RPMI8226 (cell line): ENCODE measurements at regions not wholly inside any gene's neighbourhood (a gene's known extent, or its start where the extent isn't known, plus 50 kb on each side); places are given as distances from the start of the nearest gene placed in this dataset.
"Not testable (repeated sequence)": the region's sequence is repeated elsewhere in the genome, so short reads cannot be mapped to it uniquely, and the experiment has no call there.

ENCODE experiments used
- DNase-seq: peaks from one replicate; pipeline ENCODE4 v3.0.0-alpha.2; 2015

GRCh38 chrX:8105531-8105930 lies 65.5 kb downstream of the VCX2 start:
- DNase-seq: no peak

DNA sequence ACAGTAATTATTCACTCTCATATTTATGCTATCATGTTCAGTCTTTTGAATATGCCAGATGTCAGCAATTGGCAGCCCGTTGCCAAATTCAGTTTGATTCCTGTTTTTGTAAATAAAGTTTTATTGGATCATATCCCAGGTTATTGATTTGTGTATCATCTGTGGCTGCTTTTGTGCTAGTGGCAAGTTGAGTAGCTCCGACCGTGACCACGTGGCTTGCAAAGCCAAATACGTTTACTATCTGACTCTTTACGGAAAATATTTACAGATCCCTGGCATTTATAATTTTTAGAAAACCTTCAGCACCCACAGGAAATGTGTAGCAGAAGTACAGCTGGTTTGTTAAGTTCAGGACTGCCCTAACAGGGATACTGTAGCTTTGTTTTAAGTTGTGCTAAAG lies 67.4 kb downstream of the VCX2 start:
- DNase-seq: no peak

GRCh38 chrX:8091510-8091909 lies 79.6 kb downstream of the VCX2 start:
- no peak for DNase-seq

DNA sequence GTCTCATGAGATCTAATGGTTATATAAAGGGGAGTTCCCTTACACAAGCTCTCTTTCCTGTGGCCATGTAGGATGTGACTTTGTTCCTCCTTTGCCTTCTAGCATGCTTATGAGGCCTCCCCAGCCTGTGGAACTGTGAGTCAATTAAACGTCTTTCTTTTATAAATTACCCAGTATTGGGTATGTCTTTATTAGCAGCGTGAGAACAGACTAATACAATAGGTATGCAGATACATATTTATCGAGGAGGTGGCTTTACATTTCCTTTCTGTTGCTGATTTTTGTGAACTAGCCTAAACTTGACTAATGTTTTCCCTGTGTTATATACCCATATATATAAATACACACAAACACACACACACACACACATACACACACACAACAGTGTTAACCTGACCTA lies 80.2 kb downstream of the VCX2 start:
- no peak for DNase-seq

DNA sequence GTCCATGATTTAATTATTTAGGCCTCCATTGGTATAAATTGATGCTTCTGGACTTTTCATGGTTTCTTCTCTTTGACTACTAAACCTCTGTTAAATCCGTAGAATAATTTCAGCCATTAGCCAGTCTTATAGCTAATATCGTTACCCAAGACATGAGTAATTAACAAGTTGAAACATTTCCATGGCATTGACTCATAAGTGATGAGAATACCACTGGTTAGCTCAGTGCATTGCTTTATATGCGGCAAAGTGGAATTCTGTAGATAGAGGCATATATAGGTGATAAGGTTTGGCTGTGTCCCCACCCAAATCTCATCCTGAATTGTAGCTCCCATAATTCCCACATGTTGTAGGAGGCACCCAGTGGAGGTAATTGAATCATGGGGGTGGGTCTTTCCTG lies 80.6 kb downstream of the VCX2 start:
- DNase-seq: no peak

GRCh38 chrX:8089141-8089540 lies 81.9 kb downstream of the VCX2 start:
- DNase-seq: no peak

- DNase-seq: peak; percentile 3
Observed at GRCh38 chrX:8084006-8084405, 87.1 kb downstream of the VCX2 start.

DNA sequence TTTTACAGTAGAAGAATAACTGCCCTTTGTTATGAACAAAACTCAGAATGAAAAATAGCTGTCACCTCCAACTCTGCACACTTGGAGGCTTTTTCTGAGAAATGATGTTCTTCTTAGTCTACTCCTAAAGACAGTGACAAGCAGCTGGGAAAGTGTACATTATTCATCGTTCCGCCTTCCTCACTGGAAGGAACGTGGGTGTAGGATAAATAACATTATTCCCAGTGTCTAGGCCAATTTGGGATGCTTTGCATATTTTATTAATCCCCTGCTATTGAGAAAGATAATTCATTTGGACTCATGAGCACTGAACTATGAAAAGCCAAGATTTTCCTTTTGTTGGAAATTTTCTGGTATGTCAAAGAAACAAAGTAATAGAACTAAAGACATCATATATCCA lies 87.8 kb downstream of the VCX2 start:
- DNase-seq: no peak

DNA sequence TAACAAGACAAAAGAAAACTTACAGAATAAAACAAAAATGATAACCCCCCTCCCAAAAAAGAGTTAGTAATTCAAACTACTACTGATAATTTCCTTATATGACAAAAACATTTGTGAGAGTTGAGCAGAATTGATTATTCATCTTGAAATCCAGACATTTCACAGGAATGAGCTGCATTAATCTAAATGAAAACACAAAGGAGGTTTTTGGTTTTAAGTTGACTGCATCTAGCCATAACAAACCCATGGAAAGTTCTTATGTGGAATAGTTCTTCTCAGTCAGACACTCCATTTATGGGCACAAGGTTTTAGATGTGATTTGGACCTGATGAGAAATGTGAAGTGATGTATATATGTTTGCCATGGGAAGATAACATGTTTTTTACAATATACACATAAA lies 95.4 kb downstream of the VCX2 start:
- DNase-seq: no peak

DNA sequence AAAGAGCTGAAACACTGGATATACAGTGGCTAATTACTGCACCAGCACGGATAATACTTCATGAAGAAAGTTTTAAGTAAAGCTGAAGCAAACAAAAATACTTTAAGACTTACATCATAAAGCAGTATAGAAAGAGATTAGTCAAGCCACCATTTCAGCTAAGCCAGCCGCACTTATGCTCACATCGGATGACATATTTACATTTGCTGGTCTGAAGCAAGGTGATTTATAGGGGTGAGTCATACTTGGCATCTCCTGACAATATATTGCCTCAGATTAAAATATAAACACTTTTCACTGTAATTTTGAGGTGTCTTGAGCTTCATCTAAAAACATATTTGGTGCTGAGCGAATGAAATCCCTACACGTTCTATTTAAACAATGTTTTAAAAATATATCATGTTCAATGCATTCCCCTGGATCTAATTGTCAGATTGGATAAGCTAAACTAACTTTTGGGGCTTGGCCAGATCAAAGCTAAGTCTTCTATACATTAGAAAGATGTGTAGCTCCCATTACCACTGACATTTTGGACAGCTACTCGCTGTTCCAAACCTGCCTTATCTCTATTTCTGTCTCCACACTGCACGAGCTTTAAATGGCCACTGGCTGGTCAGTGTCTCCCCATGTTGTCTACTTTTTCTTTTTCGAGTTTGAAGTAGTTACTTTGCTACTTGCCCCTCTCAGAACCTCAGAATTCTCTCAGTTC lies 103.2 kb downstream of the VCX2 start:
- DNase-seq: no peak

DNA sequence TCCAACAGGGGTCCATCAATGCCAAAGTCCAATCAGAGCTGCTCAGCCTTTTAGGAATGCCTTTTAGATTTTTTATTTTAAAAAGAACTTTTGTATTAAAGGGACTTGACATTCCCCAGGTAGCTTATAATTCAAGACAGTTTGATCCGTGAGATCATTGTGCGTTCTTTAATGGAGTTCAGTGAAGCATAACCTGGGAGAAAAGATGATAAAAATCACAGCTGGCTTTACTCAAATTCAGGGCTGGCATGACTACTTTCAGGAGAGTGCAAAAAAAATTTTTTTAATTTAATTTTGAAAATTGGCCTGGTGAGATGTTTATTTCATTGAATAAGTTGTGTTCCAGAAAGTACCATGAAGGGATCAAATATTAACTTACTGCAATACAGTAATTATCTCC lies 118.2 kb downstream of the VCX2 start:
- DNase-seq: no peak

- no peak for DNase-seq
Observed at GRCh38 chrX:8049827-8050226, 121.2 kb downstream of the VCX2 start.

DNA sequence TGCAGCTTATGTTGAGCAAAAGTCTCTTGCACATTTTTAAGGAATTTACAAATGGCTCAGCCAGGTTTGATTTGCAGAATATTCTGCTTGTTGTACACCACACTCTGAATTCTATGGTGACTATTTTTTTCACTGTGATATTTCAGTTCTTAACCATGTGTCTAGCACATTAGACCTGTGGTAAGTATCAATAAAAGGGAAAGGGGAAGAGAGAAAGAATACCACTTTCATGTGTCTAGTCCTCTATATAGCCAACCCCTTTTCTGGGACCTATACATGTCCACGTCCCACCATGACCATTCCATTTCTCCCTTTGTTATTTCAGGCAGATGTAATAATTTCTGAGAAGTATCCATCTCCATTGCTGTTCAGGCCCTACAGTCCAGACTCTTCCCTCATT lies 121.3 kb upstream of the PNPLA4 start:
- no peak for DNase-seq

GRCh38 chrX:8044947-8045346 lies 117.7 kb upstream of the PNPLA4 start:
- no peak for DNase-seq

GRCh38 chrX:8043546-8043945 lies 116.3 kb upstream of the PNPLA4 start:
- no peak for DNase-seq

- no peak for DNase-seq
Observed at GRCh38 chrX:8043121-8043520, 115.9 kb upstream of the PNPLA4 start.

GRCh38 chrX:8042304-8042703 lies 115.1 kb upstream of the PNPLA4 start:
- no peak for DNase-seq

- not testable (repeated sequence) for DNase-seq
Observed at GRCh38 chrX:8039711-8040110, 112.5 kb upstream of the PNPLA4 start.

GRCh38 chrX:8037593-8038348 lies 110.6 kb upstream of the PNPLA4 start:
- DNase-seq: no peak

- DNase-seq: no peak
Observed at GRCh38 chrX:8036914-8037313, 109.7 kb upstream of the PNPLA4 start.

- DNase-seq: no peak
Observed at GRCh38 chrX:8034058-8034457, 106.8 kb upstream of the PNPLA4 start.

DNA sequence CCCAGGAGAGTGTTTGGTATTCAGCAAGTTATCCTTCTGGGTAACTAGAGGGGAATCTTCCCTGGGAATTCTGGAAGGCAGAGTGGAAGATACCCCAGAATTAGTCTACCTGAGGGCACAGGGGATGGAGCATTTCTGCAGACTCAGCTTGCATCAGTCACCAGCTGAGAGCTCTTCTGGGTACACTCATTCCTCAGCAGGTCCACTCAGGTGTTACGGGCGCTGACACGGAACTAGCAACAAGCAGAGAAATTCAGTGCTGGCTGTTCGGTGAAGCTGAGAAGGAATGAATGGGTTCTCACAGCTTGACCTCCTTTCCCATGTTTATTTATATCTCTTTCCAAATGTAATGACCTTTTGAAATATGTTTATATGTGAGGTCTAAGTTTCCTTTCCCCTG lies 106.0 kb upstream of the PNPLA4 start:
- DNase-seq: no peak

DNA sequence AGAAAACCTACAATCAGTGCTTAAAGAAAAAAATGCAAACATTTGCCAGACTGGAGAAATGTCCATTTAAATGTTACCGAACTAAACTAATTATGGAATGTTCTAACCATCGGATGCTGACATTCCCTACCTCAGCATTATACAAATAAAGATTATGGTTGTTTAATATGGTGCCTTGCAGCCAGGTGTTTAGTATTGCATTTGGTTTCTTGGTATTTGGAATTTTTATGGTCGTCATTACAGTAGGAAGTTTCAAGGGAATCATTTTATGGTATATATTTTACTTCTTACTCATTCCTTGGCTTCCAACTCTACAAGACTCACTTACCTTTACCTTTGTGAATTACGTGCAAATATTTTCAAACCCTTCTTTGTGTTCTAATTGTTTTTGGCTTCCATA lies 103.1 kb upstream of the PNPLA4 start:
- DNase-seq: no peak

- DNase-seq: no peak
Observed at GRCh38 chrX:8027827-8028226, 100.6 kb upstream of the PNPLA4 start.

GRCh38 chrX:8025705-8026104 lies 98.5 kb upstream of the PNPLA4 start:
- no peak for DNase-seq
